A673 (cell line): ENCODE measurements at regions not wholly inside any gene's neighbourhood (a gene's known extent, or its start where the extent isn't known, plus 50 kb on each side); places are given as distances from the start of the nearest gene placed in this dataset.

Experiments used
- BruUV-seq: library from RNA; stranded (reverse); fragments of 400-500 nt; replicated peaks from 2 replicates; lab custom pipeline; 2021; lab: Mats Ljungman, UMichigan
- CTCF ChIA-PET: fragments of 300-600 bp; sonication (Branson Sonifier 250); formaldehyde crosslinking; loops from one replicate; lab custom pipeline; 2022; ENCODE audit warnings: antibody characterized with exemption; lab: Charles Lee
- POLR2A ChIA-PET: fragments of 300-600 bp; sonication (Branson Sonifier 250); formaldehyde crosslinking; loops from one replicate; lab custom pipeline; 2022; ENCODE audit warnings: antibody characterized with exemption; ENCODE audit not compliant: low non-redundant PET; lab: Charles Lee
- DNase-seq: peaks from one replicate; pipeline ENCODE4 v3.0.0-alpha.2; 2015; ENCODE audit warnings: low spot score
- H3K27ac ChIP-seq: fragments of 200-600 bp; sonication (generic); 2 replicates; pipeline ENCODE4 v1.5.1; 2016; ENCODE audit warnings: mixed run types, low read depth, mild to moderate bottlenecking, mixed read lengths, antibody characterized with exemption, low read length; ENCODE audit not compliant: poor library complexity, severe bottlenecking
- H3K27me3 ChIP-seq: fragments of 200-600 bp; sonication (generic); replicated peaks from 2 replicates; pipeline ENCODE4 v1.6.1; 2017; ENCODE audit warnings: mixed run types, low read depth, mild to moderate bottlenecking, mixed read lengths, antibody characterized with exemption, low read length; ENCODE audit not compliant: insufficient read depth, poor library complexity
- H3K36me3 ChIP-seq: fragments of 200-600 bp; sonication (generic); 2 replicates; pipeline ENCODE4 v1.6.1; 2016; ENCODE audit warnings: mixed run types, mild to moderate bottlenecking, mixed read lengths, antibody characterized with exemption, low read length; ENCODE audit not compliant: insufficient read depth, poor library complexity, severe bottlenecking
- H3K4me1 ChIP-seq: fragments of 200-600 bp; sonication (generic); 2 replicates; pipeline ENCODE4 v1.6.1; 2017; ENCODE audit warnings: mixed run types, mild to moderate bottlenecking, mixed read lengths, antibody characterized with exemption, low read length; ENCODE audit not compliant: insufficient read depth, poor library complexity, severe bottlenecking
- H3K4me3 ChIP-seq: fragments of 200-600 bp; sonication (generic); 2 replicates; pipeline ENCODE4 v1.5.1; 2016; ENCODE audit warnings: low read depth, mixed run types, mild to moderate bottlenecking, mixed read lengths, low read length; ENCODE audit not compliant: poor library complexity, severe bottlenecking
- H3K9me3 ChIP-seq: fragments of 200-600 bp; sonication (generic); 2 replicates; pipeline ENCODE4 v1.6.1; 2016; ENCODE audit warnings: mixed run types, low read depth, mild to moderate bottlenecking, mixed read lengths, antibody characterized with exemption, low read length; ENCODE audit not compliant: poor library complexity, severe bottlenecking
- EZH2 ChIP-seq: fragments of 200-600 bp; sonication (generic); IDR thresholded peaks from 2 replicates; pipeline ENCODE4 v1.6.1; 2017; ENCODE audit warnings: borderline replicate concordance, low read depth, mild to moderate bottlenecking, mixed read lengths, antibody characterized with exemption, low read length; ENCODE audit not compliant: poor library complexity, severe bottlenecking
- intact Hi-C: fragments of 100-400 bp; cut with micrococcal nuclease; formaldehyde crosslinking; loops from one replicate; pipeline ENCODE4 v1.10.0; 2022; ENCODE audit not compliant: unreplicated experiment
- TF ChIP-seq, protein P1 (sequence below): fragments of 300-800, 200-600 bp; sonication (generic); conservative IDR thresholded peaks from 2 replicates; pipeline ENCODE4 v1.5.1; 2017; ENCODE audit warnings: low read depth, mild to moderate bottlenecking, antibody characterized with exemption, low read length, moderate library complexity, mixed read lengths

DNA sequence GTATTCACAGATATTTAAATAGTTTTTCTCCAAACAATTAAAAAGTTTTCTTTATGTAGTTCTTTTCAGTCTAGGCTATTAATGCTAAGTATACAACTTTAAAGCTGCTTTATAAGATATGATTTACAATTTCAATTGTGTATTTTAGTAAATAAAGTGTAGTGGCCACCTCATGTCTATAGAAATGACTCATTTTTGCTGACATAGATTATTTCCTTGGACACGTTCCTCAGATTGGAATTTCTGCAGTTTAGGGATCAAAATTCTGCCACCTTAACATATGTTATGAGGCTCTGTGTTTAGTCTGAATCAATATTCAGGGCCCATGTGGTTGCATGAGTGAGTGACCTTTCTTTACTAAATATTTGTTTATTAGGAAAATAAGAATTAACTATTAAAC lies 750.2 kb downstream of the IRX1 start:
- no peak for DNase-seq
- no TSS peak for BruUV-seq
- Histone ChIP-seq H3K36me3 (no peaks in the 10 kb centered on the region), H3K27ac (no peak overlapping the region), H3K27me3 (no peaks in the 10 kb centered on the region), H3K4me3 (no peak overlapping the region), H3K9me3 (peaks cover 39% of the 10 kb centered on the region), H3K4me1 (no peaks in the 10 kb centered on the region)
- ChIA-PET CTCF (no interaction called here), POLR2A (no interaction called here)
- TF ChIP-seq, protein P1, sequence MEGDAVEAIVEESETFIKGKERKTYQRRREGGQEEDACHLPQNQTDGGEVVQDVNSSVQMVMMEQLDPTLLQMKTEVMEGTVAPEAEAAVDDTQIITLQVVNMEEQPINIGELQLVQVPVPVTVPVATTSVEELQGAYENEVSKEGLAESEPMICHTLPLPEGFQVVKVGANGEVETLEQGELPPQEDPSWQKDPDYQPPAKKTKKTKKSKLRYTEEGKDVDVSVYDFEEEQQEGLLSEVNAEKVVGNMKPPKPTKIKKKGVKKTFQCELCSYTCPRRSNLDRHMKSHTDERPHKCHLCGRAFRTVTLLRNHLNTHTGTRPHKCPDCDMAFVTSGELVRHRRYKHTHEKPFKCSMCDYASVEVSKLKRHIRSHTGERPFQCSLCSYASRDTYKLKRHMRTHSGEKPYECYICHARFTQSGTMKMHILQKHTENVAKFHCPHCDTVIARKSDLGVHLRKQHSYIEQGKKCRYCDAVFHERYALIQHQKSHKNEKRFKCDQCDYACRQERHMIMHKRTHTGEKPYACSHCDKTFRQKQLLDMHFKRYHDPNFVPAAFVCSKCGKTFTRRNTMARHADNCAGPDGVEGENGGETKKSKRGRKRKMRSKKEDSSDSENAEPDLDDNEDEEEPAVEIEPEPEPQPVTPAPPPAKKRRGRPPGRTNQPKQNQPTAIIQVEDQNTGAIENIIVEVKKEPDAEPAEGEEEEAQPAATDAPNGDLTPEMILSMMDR, result no peak
- no peak for TF ChIP-seq EZH2
- intact Hi-C loops, result no loop called here

DNA sequence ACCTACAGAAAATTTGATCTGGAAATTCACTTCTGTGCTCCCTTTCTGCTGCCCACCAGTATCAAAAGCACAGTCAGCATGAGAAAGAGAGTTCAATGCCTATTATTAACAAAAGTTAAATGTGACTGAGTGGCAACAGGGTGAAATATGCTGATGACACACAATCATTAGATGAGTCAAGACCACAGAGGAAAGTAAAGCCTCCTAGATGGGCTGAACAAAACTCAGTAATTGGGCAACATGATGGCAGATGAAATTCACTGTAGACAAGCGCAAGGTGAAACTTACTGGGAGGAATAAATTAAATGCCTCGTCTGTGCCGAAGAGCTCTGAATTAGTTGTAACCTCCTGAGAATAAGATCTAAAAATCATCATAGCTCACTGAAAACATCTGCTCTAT lies 752.8 kb downstream of the IRX1 start:
- Histone ChIP-seq H3K27me3 (no peaks in the 10 kb centered on the region), H3K36me3 (no peaks in the 10 kb centered on the region), H3K9me3 (peaks cover 26% of the 10 kb centered on the region), H3K4me1 (no peaks in the 10 kb centered on the region), H3K4me3 (no peak overlapping the region), H3K27ac (no peak overlapping the region)
- BruUV-seq, result no TSS peak
- no peak for DNase-seq
- ChIA-PET POLR2A (no interaction called here), CTCF (no interaction called here)
- TF ChIP-seq EZH2, result no peak
- TF ChIP-seq, protein P1, result no peak
- intact Hi-C loops, result no loop called here

DNA sequence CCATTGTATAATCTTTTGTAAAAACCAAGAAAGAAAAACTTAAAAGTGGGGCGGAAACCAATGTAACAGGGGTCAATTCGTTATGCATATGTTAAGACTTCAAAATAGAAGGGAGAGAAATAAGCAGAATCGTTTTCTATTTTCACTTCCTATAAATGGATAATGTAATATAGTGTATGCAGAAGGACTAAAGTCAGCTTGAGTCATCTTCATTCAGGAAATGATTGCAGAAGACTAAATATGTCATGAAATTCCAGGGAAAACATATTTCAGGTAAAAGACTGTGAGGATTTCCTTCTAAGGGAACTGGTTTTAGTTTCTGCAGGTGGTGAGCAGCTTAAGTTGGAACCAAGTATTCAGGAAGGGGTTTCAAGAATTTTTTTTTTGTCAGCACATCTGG lies 753.3 kb downstream of the IRX1 start:
- POLR2A ChIA-PET, result no interaction called here
- no peak for DNase-seq
- H3K27ac ChIP-seq, result no peak overlapping the region
- no peaks in the 10 kb centered on the region for H3K4me1 ChIP-seq
- no peaks in the 10 kb centered on the region for H3K27me3 ChIP-seq
- peaks cover 23% of the 10 kb centered on the region for H3K9me3 ChIP-seq
- CTCF ChIA-PET, result no interaction called here
- intact Hi-C loops, result no loop called here
- TF ChIP-seq, protein P1, result no peak
- TF ChIP-seq EZH2, result no peak
- BruUV-seq, result no TSS peak
- H3K36me3 ChIP-seq, result no peaks in the 10 kb centered on the region
- no peak overlapping the region for H3K4me3 ChIP-seq
